Mucosa of descending colon (tissue), 3 donors: ENCODE measurements at regions not wholly inside any gene's neighbourhood (a gene's known extent, or its start where the extent isn't known, plus 50 kb on each side); places are given as distances from the start of the nearest gene placed in this dataset.
A peak's percentile ranks its signal among the peaks of the same experiment; 100 is the strongest.
"Not testable (repeated sequence)": the region's sequence is repeated elsewhere in the genome, so short reads cannot be mapped to it uniquely, and the experiment has no call there.

Experiments
- ATAC-seq: fragments of 200-7000 bp; cut with Tn5 transposase; one replicate; pipeline ENCODE4 v1.9.1; 2020; ENCODE audit warnings: mild to moderate bottlenecking, moderate library complexity
- DNase-seq, 3 donors: peaks; one replicate each; pipeline ENCODE4 v3.0.0-alpha.2; 2020
- H3K36me3 ChIP-seq: fragments of 200-600 bp; one replicate; pipeline ENCODE4 v1.8.0; 2021; ENCODE audit warnings: low read depth, mild to moderate bottlenecking
- H3K4me1 ChIP-seq: fragments of 200-600 bp; one replicate; pipeline ENCODE4 v1.8.0; 2021; ENCODE audit warnings: low read depth, mild to moderate bottlenecking
- H3K4me3 ChIP-seq: fragments of 200-600 bp; one replicate; pipeline ENCODE4 v1.8.0; 2021; ENCODE audit warnings: mild to moderate bottlenecking
- H3K9me3 ChIP-seq: fragments of 200-600 bp; one replicate; pipeline ENCODE4 v1.8.0; 2021; ENCODE audit warnings: mild to moderate bottlenecking
- CTCF ChIP-seq: fragments of 200-600 bp; IDR thresholded peaks from one replicate; pipeline ENCODE4 v1.8.0; 2022; ENCODE audit warnings: antibody characterized with exemption, mild to moderate bottlenecking
- intact Hi-C, 2 donors: fragments of 100-400 bp; cut with DNase I in 1 of 2; cut with micrococcal nuclease in 1 of 2; formaldehyde crosslinking; loops; one replicate each; pipeline versions ENCODE4 v1.11.0 to v1.11.1; 2022; cut with DNase I, micrococcal nuclease
- donor health status: DM: no; HTN: no; CAD: no; lungs with moderate emphysema.
- donor health status: DM: no; HTN: no; CAD: no.
- donor health status: DM: no; HTN: yes; CAD: no.

- H3K4me3 ChIP-seq, result no peak overlapping the region
- H3K36me3 ChIP-seq, result no peaks in the 10 kb centered on the region
- no peaks in the 10 kb centered on the region for H3K9me3 ChIP-seq
- DNase-seq (no peak), ATAC-seq (no peak)
- no peaks in the 10 kb centered on the region for H3K4me1 ChIP-seq
- intact Hi-C loops, result no loop called here
- no peak for TF ChIP-seq CTCF
Observed at GRCh38 chr12:42030588-42030987, 114.1 kb downstream of the GXYLT1 start.

GRCh38 chr12:42027546-42027945, 117.1 kb downstream of the GXYLT1 start:
- TF ChIP-seq CTCF, result no peak
- no peak for ATAC-seq
- DNase-seq, result no peak
- no peaks in the 10 kb centered on the region for H3K36me3 ChIP-seq
- intact Hi-C loops, result loop anchor here (10.0 kb wide), 2 partner anchors 753 to 1083 kb away; no protein-coding TSS in a partner anchor
- H3K4me3 ChIP-seq, result no peak overlapping the region
- H3K4me1 ChIP-seq, result peaks cover 7% of the 10 kb centered on the region
- no peaks in the 10 kb centered on the region for H3K9me3 ChIP-seq

GRCh38 chr12:42024495-42024830, 120.2 kb downstream of the GXYLT1 start:
- no peak for TF ChIP-seq CTCF
- intact Hi-C loops, result loop anchor here (10.0 kb wide), 2 partner anchors 750 to 1080 kb away; no protein-coding TSS in a partner anchor
- no peaks in the 10 kb centered on the region for H3K36me3 ChIP-seq
- no peaks in the 10 kb centered on the region for H3K9me3 ChIP-seq
- ATAC-seq (no peak), DNase-seq (no peak)
- H3K4me3 ChIP-seq, result no peak overlapping the region
- H3K4me1 ChIP-seq, result peaks cover 7% of the 10 kb centered on the region

- no peak overlapping the region for H3K4me3 ChIP-seq
- H3K36me3 ChIP-seq, result no peaks in the 10 kb centered on the region
- no peaks in the 10 kb centered on the region for H3K9me3 ChIP-seq
- peak; percentile 60 to 78 (median 74) for DNase-seq
- peaks cover 7% of the 10 kb centered on the region for H3K4me1 ChIP-seq
- intact Hi-C loops, result loop anchor here (10.0 kb wide), 2 partner anchors 749 to 1079 kb away; no protein-coding TSS in a partner anchor
- ATAC-seq, result peak; percentile 80
- TF ChIP-seq CTCF, result peak; percentile 87
Observed at GRCh38 chr12:42023733-42024494, 120.8 kb downstream of the GXYLT1 start.

GRCh38 chr12:42021937-42022336, 122.7 kb downstream of the GXYLT1 start:
- intact Hi-C loops, result loop anchor here (10.0 kb wide), 2 partner anchors 747 to 1077 kb away; no protein-coding TSS in a partner anchor
- not testable (repeated sequence) for H3K4me1 ChIP-seq, DNase-seq, H3K4me3 ChIP-seq, ATAC-seq, H3K36me3 ChIP-seq, H3K9me3 ChIP-seq

GRCh38 chr12:42021469-42021868, 123.2 kb downstream of the GXYLT1 start:
- no peak for ATAC-seq
- H3K4me3 ChIP-seq, result no peak overlapping the region
- H3K9me3 ChIP-seq, result no peaks in the 10 kb centered on the region
- intact Hi-C loops, result loop anchor here (10.0 kb wide), 2 partner anchors 747 to 1077 kb away; no protein-coding TSS in a partner anchor
- no peak for TF ChIP-seq CTCF
- peaks cover 7% of the 10 kb centered on the region for H3K4me1 ChIP-seq
- no peak for DNase-seq
- H3K36me3 ChIP-seq, result no peaks in the 10 kb centered on the region
